ENCODE measurements at regions not wholly inside any gene's neighbourhood (a gene's known extent, or its start where the extent isn't known, plus 50 kb on each side); places are given as distances from the start of the nearest gene placed in this dataset.

- Histone ChIP-seq H3K4me3 (ENCODE audit: low read length) (no peak overlapping the region), H3K9me3 (ENCODE audit: control insufficient read depth, low read length) (no peaks in the 10 kb centered on the region), H3K4me1 (ENCODE audit: control insufficient read depth, insufficient read depth, low read length) (no peaks in the 10 kb centered on the region), H3K9ac (ENCODE audit: low read length) (no peak overlapping the region), H3K27me3 (ENCODE audit: control insufficient read depth, insufficient read depth, low read length) (no peaks in the 10 kb centered on the region), H3K36me3 (ENCODE audit: control insufficient read depth, insufficient read depth, low read length) (no peaks in the 10 kb centered on the region)
Observed at GRCh38 chr10:4755286-4755989, 70.6 kb upstream of the AKR1E2 start.

- H3K4me3 ChIP-seq (ENCODE audit: low read length), result no peak overlapping the region
Observed at GRCh38 chr10:4754143-4754542, 71.9 kb upstream of the AKR1E2 start.

GRCh38 chr10:4751211-4751610, 74.8 kb upstream of the AKR1E2 start:
- Histone ChIP-seq H3K9ac (ENCODE audit: low read length) (no peak overlapping the region), H3K9me3 (ENCODE audit: control insufficient read depth, low read length) (no peaks in the 10 kb centered on the region), H3K27me3 (ENCODE audit: control insufficient read depth, insufficient read depth, low read length) (no peaks in the 10 kb centered on the region), H3K4me1 (ENCODE audit: control insufficient read depth, insufficient read depth, low read length) (no peaks in the 10 kb centered on the region), H3K4me3 (ENCODE audit: low read length) (no peak overlapping the region), H3K36me3 (ENCODE audit: control insufficient read depth, insufficient read depth, low read length) (no peaks in the 10 kb centered on the region)

More at GRCh38 chr10:4754143-4754542, 71.9 kb upstream of the AKR1E2 start:
- H3K4me1 ChIP-seq (ENCODE audit: control insufficient read depth, insufficient read depth, low read length), result no peaks in the 10 kb centered on the region
- H3K27me3 ChIP-seq (ENCODE audit: control insufficient read depth, insufficient read depth, low read length), result no peaks in the 10 kb centered on the region
- no peaks in the 10 kb centered on the region for H3K9me3 ChIP-seq (ENCODE audit: control insufficient read depth, low read length)
- no peaks in the 10 kb centered on the region for H3K36me3 ChIP-seq (ENCODE audit: control insufficient read depth, insufficient read depth, low read length)
- H3K9ac ChIP-seq (ENCODE audit: low read length), result no peak overlapping the region

DNA sequence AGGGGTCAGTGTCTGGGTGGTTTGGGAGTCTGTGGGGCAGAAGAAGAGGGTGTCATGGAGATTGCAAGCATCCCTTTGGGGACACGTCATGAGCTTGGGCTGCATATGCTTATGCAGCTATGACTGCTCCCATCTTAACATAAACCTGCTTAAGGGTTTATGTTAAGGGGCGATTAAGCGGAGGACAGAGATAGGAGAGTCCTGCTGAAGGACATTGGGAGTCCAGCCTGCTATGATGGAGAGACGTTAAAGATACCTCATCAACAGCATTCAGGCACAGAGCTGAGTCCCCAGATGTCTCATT, 76.8 kb upstream of the AKR1E2 start:
- Histone ChIP-seq H3K9me3 (ENCODE audit: control insufficient read depth, low read length) (no peaks in the 10 kb centered on the region), H3K27me3 (ENCODE audit: control insufficient read depth, insufficient read depth, low read length) (no peaks in the 10 kb centered on the region), H3K36me3 (ENCODE audit: control insufficient read depth, insufficient read depth, low read length) (no peaks in the 10 kb centered on the region), H3K4me3 (ENCODE audit: low read length) (no peak overlapping the region), H3K4me1 (ENCODE audit: control insufficient read depth, insufficient read depth, low read length) (no peaks in the 10 kb centered on the region), H3K9ac (ENCODE audit: low read length) (no peak overlapping the region)

DNA sequence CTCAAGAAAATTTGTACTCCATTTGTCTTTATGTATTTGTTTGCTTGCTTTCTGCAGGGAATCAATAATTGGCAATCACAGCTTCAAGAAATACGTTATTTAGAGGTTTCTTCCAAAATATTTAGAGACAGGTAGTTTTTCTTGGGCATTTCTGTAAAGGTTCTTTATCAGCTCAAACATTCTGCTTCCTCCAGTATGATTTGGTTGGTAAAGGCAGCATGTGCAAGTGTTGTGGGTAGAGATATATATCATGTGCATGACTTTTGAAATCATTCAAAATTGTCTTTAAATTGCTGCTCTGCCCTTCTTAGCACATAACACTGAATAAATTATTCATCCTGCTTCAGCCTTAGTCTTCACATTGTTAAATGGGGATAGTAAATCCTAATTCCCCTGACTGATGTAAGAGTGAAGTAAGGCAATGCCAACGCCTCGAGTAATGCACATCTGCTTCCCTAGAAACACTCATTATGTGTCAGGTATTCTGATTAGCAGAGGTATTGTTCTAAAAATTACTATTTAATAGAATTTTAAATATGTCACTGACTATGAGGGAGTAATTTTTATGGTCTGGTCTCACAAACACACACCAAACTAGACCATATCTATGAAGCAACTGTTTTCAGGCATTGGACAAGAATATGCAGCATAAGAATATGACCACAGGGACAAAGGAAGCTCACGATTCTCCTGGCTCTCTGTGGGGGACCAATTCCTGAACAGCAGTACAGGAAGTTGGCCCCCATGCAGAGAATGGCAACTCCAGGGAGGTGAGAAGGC, 77.3 kb upstream of the AKR1E2 start:
- Histone ChIP-seq H3K4me1 (ENCODE audit: control insufficient read depth, insufficient read depth, low read length) (no peaks in the 10 kb centered on the region), H3K36me3 (ENCODE audit: control insufficient read depth, insufficient read depth, low read length) (no peaks in the 10 kb centered on the region), H3K9me3 (ENCODE audit: control insufficient read depth, low read length) (no peaks in the 10 kb centered on the region), H3K27me3 (ENCODE audit: control insufficient read depth, insufficient read depth, low read length) (no peaks in the 10 kb centered on the region), H3K9ac (ENCODE audit: low read length) (no peak overlapping the region), H3K4me3 (ENCODE audit: low read length) (no peak overlapping the region)

DNA sequence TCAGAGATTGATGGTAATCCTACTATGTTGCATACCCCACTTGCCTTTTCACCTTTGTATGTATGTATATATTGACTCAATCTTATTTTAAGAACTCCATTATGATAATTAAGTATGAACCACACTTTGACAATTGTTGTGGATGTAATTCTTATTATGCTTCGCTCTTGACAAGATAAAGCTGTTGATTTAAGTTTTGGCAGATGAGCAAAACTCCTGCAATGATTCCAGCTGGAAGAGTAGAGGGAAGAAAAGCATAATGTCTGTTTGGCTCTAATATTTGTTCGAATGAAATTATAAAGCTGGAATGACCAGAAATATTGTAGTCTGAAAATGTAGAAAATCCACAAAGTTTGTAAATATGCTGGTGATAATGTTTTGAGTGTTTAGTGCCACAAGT, 83.8 kb upstream of the AKR1E2 start:
- Histone ChIP-seq H3K4me3 (ENCODE audit: low read length) (no peak overlapping the region), H3K9ac (ENCODE audit: low read length) (no peak overlapping the region), H3K27me3 (ENCODE audit: control insufficient read depth, insufficient read depth, low read length) (no peaks in the 10 kb centered on the region), H3K9me3 (ENCODE audit: control insufficient read depth, low read length) (no peaks in the 10 kb centered on the region), H3K36me3 (ENCODE audit: control insufficient read depth, insufficient read depth, low read length) (no peaks in the 10 kb centered on the region), H3K4me1 (ENCODE audit: control insufficient read depth, insufficient read depth, low read length) (no peaks in the 10 kb centered on the region)

DNA sequence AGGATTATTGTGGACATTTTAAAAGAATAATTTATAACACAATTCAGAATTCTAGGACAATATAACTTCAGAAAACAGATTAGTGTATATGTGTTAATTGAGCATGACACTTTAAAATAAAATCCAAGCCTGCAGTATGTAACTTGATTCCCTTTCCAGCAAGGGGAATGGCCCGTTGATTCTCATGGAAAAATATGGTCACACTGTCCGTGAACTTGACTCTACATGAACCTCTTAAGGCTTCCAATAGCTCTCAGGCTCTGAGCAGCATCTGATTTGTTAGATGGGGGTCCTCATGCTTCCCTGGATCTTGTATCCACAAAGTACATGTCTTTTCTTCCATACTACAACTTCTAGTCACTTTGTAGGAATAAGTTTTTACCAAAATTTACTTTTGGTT, 85.5 kb upstream of the AKR1E2 start:
- H3K27me3 ChIP-seq (ENCODE audit: control insufficient read depth, insufficient read depth, low read length), result no peaks in the 10 kb centered on the region
- H3K36me3 ChIP-seq (ENCODE audit: control insufficient read depth, insufficient read depth, low read length), result no peaks in the 10 kb centered on the region
- H3K4me3 ChIP-seq (ENCODE audit: low read length), result no peak overlapping the region
- H3K4me1 ChIP-seq (ENCODE audit: control insufficient read depth, insufficient read depth, low read length), result no peaks in the 10 kb centered on the region
- no peak overlapping the region for H3K9ac ChIP-seq (ENCODE audit: low read length)
- H3K9me3 ChIP-seq (ENCODE audit: control insufficient read depth, low read length), result no peaks in the 10 kb centered on the region

DNA sequence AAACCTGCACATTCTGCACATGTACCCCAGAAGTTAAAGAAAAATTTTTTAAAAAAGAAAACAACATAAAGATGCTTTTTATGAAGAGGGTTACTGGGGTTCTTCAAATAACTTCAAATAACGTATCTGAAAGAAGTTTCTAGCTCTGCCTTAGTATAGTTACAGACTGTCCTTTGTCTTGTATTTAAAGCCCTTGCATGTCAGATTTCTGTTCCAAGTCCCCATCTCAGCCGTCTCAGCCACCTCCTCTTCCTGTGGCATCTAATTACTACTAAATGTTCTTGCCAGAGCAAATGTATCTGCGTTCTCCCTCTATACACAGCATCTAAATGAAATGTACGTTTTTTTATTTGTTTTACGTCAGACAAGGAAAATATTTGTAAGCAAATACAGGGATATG, 89.4 kb upstream of the AKR1E2 start:
- no peaks in the 10 kb centered on the region for H3K9me3 ChIP-seq (ENCODE audit: control insufficient read depth, low read length)
- H3K4me1 ChIP-seq (ENCODE audit: control insufficient read depth, insufficient read depth, low read length), result peaks cover 12% of the 10 kb centered on the region
- H3K4me3 ChIP-seq (ENCODE audit: low read length), result no peak overlapping the region
- H3K9ac ChIP-seq (ENCODE audit: low read length), result no peak overlapping the region
- H3K27me3 ChIP-seq (ENCODE audit: control insufficient read depth, insufficient read depth, low read length), result no peaks in the 10 kb centered on the region
- H3K36me3 ChIP-seq (ENCODE audit: control insufficient read depth, insufficient read depth, low read length), result no peaks in the 10 kb centered on the region

DNA sequence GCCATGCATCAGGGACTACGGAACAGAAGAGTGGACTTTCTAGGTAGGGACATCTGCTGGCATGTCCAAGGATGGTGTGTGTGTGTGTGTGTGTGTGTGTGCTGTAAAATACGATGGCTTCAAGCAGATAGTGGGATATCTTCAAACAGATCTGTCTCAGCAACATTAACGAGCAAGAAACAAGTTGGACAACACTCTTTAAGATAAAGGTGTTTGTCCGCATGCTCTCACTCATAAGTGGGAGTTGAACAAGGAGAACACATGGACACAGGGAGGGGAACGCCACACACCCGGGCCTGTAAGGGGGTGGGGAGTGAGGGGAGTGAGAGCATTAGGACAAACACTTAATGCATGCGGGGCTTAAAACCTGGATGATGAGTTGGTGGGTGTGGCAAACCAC, 89.8 kb upstream of the AKR1E2 start:
- Histone ChIP-seq H3K9ac (ENCODE audit: low read length) (no peak overlapping the region), H3K36me3 (ENCODE audit: control insufficient read depth, insufficient read depth, low read length) (no peaks in the 10 kb centered on the region), H3K4me1 (ENCODE audit: control insufficient read depth, insufficient read depth, low read length) (peaks cover 12% of the 10 kb centered on the region), H3K4me3 (ENCODE audit: low read length) (no peak overlapping the region), H3K9me3 (ENCODE audit: control insufficient read depth, low read length) (no peaks in the 10 kb centered on the region), H3K27me3 (ENCODE audit: control insufficient read depth, insufficient read depth, low read length) (no peaks in the 10 kb centered on the region)

- Histone ChIP-seq H3K36me3 (ENCODE audit: control insufficient read depth, insufficient read depth, low read length) (no peaks in the 10 kb centered on the region), H3K27me3 (ENCODE audit: control insufficient read depth, insufficient read depth, low read length) (no peaks in the 10 kb centered on the region), H3K9ac (ENCODE audit: low read length) (no peak overlapping the region), H3K9me3 (ENCODE audit: control insufficient read depth, low read length) (no peaks in the 10 kb centered on the region), H3K4me1 (ENCODE audit: control insufficient read depth, insufficient read depth, low read length) (peaks cover 12% of the 10 kb centered on the region), H3K4me3 (ENCODE audit: low read length) (no peak overlapping the region)
Observed at GRCh38 chr10:4733843-4734224, 92.2 kb upstream of the AKR1E2 start.

GRCh38 chr10:4733150-4733842, 92.7 kb upstream of the AKR1E2 start:
- no peaks in the 10 kb centered on the region for H3K9me3 ChIP-seq (ENCODE audit: control insufficient read depth, low read length)
- no peaks in the 10 kb centered on the region for H3K27me3 ChIP-seq (ENCODE audit: control insufficient read depth, insufficient read depth, low read length)
- no peak overlapping the region for H3K4me3 ChIP-seq (ENCODE audit: low read length)
- no peaks in the 10 kb centered on the region for H3K36me3 ChIP-seq (ENCODE audit: control insufficient read depth, insufficient read depth, low read length)
- H3K9ac ChIP-seq (ENCODE audit: low read length), result no peak overlapping the region
- H3K4me1 ChIP-seq (ENCODE audit: control insufficient read depth, insufficient read depth, low read length), result peaks cover 12% of the 10 kb centered on the region

DNA sequence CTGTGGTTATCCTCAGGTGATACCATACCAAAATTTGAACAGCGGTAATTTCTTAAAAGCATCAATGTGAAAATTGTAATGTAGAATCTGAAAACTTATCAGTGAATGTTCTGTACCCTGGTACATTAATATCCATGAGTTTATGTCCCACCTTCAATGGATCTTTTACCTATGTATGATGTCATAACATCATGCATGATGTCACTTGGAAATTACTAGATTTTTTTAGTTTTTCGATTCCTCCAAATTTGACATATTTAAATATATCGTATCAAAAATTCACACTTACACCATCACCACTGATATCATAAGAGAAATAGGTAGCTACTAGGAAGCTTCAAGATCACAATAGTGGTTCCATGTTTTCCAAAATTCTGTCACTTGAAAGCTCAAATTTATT, 95.0 kb upstream of the AKR1E2 start:
- no peaks in the 10 kb centered on the region for H3K9me3 ChIP-seq (ENCODE audit: control insufficient read depth, low read length)
- peaks cover 12% of the 10 kb centered on the region for H3K4me1 ChIP-seq (ENCODE audit: control insufficient read depth, insufficient read depth, low read length)
- H3K9ac ChIP-seq (ENCODE audit: low read length), result no peak overlapping the region
- H3K27me3 ChIP-seq (ENCODE audit: control insufficient read depth, insufficient read depth, low read length), result no peaks in the 10 kb centered on the region
- H3K4me3 ChIP-seq (ENCODE audit: low read length), result no peak overlapping the region
- H3K36me3 ChIP-seq (ENCODE audit: control insufficient read depth, insufficient read depth, low read length), result no peaks in the 10 kb centered on the region
